GM12875 (cell line): ENCODE measurements at regions not wholly inside any gene's neighbourhood (a gene's known extent, or its start where the extent isn't known, plus 50 kb on each side); places are given as distances from the start of the nearest gene placed in this dataset.

Experiments used
- H3K4me3 ChIP-seq: one replicate; pipeline ENCODE4 v1.5.1; 2011; ENCODE audit warnings: low read depth, low read length, control low read depth
- CTCF ChIP-seq: IDR thresholded peaks from 2 replicates; pipeline ENCODE4 v1.5.1; 2011; ENCODE audit warnings: low read depth, mild to moderate bottlenecking, control low read depth, inconsistent platforms, low read length, moderate library complexity, borderline replicate concordance; ENCODE audit not compliant: insufficient read depth

DNA sequence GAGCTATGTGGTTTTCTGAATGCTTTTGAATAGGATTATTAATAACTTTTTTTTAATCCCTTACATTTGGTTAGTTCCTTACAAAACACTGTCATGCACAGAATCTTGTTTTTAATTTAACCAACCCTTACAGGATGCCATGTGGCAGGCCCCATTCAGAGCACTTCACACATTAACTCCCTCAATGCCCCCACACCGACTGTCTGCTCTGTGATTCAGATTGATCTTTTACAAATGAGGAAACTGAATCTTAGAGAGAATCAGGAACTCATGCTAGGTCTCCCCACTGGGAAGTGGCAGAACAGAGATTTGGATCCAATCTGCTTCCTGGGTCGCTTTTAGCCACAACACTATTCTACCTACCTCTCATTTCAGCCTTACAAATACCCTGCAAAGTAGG lies 195.8 kb upstream of the NPVF start:
- no peak overlapping the region for H3K4me3 ChIP-seq
- TF ChIP-seq CTCF: no peak

DNA sequence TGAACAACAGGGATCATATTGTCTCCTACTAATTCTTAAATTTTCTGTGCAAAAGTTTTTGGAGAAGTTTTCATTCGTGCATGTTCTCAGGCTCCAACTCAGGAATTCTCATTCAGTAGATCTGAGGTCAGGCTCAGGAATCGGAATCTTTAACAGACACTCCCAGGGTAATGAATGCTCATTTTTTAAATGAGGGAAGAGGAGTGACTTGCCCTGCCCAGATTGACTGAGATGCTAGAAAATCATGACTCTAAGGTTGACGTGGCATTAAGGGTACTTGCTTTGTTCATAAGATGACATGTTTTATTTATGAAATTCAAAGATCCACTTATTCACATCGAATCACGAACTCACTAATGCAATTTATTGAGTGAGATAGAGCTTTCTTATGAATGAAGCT lies 196.6 kb upstream of the NPVF start:
- H3K4me3 ChIP-seq: no peak overlapping the region

GRCh38 chr7:25427721-25428120 lies 199.4 kb upstream of the NPVF start:
- no peak overlapping the region for H3K4me3 ChIP-seq
- TF ChIP-seq CTCF: no peak

More for the DNA sequence above, 196.6 kb upstream of the NPVF start:
- no peak for TF ChIP-seq CTCF

- TF ChIP-seq CTCF: no peak
- H3K4me3 ChIP-seq: no peak overlapping the region
Observed at GRCh38 chr7:25429731-25430130, 201.4 kb upstream of the NPVF start.

GRCh38 chr7:25430200-25430931 lies 202.1 kb upstream of the NPVF start:
- no peak for TF ChIP-seq CTCF
- H3K4me3 ChIP-seq: no peak overlapping the region

DNA sequence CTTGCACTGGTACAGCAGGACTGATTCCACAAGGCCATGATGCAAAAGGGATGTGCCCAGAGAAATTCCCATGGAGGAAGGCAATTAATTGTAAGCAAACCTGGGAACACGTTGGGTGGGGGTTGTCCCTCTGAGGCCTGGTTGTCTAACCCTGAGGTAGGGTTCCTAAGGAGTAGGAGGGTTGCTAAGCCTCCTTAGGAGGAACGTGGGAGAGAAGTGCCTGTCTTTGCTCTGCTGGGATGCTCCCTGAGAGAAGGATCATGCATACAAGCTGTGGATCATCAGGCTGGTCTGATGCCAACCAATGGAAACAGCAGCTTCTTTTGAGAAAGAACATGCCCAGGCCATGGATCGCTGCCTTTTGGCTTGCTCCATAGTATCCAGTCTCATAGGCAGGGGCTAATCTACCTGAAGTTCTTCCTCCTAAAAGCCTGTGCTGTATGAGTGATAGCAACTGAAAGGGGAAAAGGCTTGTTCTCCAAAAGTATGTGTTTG lies 203.7 kb upstream of the NPVF start:
- TF ChIP-seq CTCF: no peak
- H3K4me3 ChIP-seq: no peak overlapping the region

GRCh38 chr7:25432807-25433206 lies 204.5 kb upstream of the NPVF start:
- H3K4me3 ChIP-seq: no peak overlapping the region
- TF ChIP-seq CTCF: no peak
